HT-29 (cell line): ENCODE measurements at regions not wholly inside any gene's neighbourhood (a gene's known extent, or its start where the extent isn't known, plus 50 kb on each side); places are given as distances from the start of the nearest gene placed in this dataset.
A peak's percentile ranks its signal among the peaks of the same experiment; 100 is the strongest.
"Not testable (repeated sequence)": the region's sequence is repeated elsewhere in the genome, so short reads cannot be mapped to it uniquely, and the experiment has no call there.

ENCODE experiments used
- DNase-seq: peaks from one replicate; pipeline ENCODE4 v3.0.0-alpha.2; 2015; ENCODE audit warnings: low spot score

GRCh38 chr13:109702030-109702597 lies 84.3 kb downstream of the IRS2 start:
- not testable (repeated sequence) for DNase-seq

DNA sequence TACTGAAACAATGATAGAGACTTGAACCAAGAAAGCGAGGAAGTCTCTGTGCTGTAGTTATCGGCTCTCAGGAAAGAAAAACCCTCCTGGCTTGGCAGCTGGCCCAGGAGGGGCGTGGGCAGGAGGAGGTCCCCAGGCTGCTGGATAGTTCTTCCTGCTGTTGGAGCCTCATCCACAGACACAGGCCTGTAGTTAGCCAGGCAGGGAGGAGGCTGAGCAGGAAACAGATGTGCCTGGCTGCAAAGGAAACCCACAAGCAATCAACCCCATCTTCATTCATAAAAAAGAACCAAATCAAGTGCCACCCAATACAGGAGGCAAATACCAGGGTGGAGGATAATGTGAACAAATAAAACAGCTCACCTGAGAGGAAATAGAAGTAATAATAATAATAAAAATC lies 86.2 kb downstream of the IRS2 start:
- peak; percentile 86 for DNase-seq

DNA sequence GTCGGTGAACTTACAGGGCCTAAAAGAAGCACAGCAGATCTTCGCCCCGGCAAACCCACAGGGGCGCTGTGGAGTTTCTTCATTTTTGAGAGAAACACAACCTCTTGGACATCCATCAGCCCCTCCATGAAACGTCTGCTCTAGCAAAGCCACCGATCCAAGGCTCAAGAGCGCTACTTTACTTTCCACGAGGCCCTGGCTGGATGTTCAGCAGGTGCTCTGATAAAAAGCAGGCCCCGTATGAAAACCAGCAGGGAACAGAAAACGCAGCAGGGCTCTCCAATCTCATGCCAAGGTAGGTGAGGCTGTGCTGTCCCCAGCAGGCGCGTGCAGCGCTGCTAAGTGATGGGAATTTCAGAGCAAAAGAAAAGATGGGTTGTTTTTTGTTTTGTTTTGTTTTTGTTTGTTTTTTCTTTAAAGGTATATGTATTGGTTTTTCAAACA lies 86.7 kb downstream of the IRS2 start:
- DNase-seq = no peak

DNA sequence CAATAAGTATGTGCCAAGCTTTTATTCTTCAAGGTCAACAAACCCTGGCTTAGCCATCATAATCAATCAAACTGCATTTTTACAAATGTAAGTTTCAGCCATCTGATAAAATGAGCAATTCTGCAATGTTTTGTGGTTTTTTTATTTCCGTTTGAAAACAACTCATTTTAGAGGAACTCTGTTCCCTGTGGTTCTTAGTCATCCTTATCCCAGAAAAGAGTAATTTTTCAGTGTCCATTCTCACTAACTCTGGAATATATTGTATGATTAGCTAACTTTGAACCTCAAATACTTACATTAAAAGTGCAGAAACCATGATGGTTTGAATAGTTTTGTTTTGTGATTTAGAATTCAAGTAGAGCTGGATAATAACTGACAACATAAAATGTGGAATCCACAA lies 87.6 kb downstream of the IRS2 start:
- no peak for DNase-seq

- DNase-seq = no peak
Observed at GRCh38 chr13:109697936-109698335, 88.4 kb downstream of the IRS2 start.

GRCh38 chr13:109695402-109696190 lies 90.8 kb downstream of the IRS2 start:
- DNase-seq = no peak

DNA sequence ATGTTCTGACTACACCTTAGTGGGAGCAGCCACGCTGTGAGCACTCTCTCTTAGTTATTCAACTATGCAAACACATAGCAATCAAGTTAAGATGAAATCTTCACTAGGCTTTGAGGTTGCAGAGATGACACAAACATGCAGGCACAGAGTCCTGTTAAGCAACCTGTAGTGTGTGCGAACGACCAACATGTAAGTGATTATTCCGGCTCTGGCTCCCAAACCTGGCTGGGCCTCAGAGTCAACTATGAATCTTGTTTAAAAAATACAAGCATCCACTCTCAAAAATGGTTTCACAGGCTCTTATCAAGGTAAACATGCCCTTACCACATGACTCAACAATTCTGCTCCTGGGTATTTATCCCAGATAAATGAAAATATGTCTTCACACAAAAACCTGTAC lies 91.4 kb downstream of the IRS2 start:
- DNase-seq = no peak

DNA sequence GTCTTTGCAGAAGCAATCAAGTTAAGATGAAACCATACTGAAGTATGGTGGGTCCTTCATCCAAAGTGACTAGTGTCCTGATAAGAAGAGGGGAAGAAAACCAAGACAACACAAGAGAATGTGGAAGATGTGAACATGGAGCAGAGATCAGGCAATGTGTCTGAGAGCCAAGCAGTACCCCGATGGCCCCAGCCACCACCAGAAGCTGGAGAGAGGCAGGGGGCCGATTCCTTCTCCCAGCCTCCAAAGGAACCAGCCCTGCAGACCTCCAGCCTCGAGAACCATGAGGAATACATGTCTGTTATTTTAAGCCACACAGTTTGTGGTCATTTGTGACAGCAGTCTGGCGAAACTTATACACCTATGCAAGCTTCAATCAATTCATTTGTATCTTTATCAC lies 93.2 kb downstream of the IRS2 start:
- DNase-seq = no peak

DNA sequence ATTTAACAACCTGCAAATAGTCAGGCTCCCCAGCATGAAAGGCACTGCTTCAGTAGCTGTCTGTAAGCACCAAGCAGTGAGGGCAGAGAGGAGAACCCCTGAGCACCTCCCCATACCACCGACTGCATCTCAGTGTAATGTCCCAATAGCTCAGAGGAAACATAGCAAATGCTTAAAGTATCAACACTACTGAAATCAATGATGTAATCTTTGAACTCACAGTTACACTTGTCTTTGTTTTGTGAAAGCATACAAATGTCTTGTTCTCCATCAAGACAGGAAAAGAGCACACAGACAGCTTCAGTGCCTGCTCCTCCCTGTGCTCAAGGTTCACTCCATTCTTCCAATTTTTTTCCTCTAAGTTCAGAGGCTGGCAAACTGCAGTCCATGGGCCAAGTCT lies 94.7 kb downstream of the IRS2 start:
- no peak for DNase-seq

DNA sequence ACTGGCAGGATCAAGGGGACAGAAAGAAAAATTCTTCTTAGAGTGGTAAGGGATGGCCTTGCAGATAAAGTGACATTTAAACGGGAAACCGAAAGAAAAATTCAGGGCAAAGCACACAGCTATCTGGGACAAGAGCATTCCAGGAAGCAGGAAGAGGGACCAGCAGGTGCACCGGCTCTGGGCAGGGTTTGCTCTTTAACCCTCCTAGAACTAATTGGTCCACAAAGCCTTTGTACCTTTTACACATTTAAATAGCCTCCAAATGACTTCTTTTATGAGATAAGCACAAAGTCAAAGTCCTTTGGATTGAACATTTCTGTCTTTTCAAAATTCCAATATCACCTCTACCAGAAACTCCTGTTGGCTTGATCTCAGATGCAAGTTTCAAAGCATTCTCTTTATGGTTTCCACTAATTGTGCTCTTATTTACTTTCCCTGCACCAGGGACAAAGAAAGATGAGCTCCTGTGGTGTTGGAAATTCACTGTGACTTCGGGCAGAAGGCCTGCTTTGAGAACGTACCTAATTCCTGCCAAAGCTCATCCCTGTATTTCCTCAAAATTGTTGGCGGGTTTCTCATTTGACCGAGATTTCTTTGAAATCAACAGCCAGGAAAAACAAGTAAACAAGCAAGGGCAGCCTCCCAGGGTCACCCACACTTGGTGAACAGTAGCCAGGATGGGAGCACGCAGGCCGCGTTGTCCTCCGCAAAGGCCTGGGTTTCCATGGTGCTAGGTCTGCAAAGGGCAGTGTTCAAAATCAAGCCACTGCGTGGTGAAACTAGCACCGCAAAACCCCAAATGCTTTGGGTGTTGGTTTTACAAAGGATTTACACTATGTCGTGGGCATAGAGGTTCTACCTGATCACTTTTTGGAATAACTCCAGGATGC lies 98.6 kb downstream of the IRS2 start:
- peak; percentile 64 for DNase-seq

GRCh38 chr13:109685203-109685602 lies 101.2 kb downstream of the IRS2 start:
- DNase-seq = no peak

GRCh38 chr13:109684824-109685202 lies 101.6 kb downstream of the IRS2 start:
- peak; percentile 93 for DNase-seq

DNA sequence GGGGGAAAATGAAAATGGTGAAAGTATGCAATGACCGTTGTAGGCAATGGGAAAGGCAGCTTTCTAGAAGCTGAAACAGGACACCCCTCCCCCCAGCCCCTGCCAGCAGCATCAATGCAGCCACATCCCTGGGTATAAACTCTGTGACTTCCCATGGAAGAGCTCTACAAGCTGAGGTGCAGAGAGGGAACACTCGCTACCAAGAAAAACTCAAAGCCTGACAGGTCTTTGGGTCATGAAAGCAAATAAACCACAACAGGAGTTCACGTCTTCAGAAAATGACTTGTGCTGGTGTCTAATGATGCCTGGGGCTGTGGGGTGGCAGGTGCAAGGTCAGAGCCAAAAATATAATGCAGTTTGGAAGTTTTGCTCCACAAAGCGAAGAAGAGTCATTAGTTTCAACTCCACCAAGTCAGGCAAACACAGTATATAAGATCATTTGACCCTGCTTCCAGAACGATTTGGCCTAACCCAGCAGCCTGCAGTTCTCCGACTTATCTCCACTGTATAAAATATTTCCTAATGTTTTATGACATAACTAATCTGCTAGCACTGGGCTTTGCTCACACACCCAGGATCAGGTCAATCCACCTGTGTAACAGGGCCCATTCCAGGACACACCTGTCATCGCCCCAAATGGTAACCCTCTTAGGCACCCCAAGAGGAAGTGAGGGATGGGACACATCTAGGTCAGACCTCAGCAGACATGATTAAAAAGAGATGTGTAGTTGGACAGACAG lies 102.1 kb downstream of the IRS2 start:
- DNase-seq = no peak

GRCh38 chr13:109682534-109683244 lies 103.7 kb downstream of the IRS2 start:
- DNase-seq = no peak

- no peak for DNase-seq
Observed at GRCh38 chr13:109680930-109681329, 105.5 kb downstream of the IRS2 start.

DNA sequence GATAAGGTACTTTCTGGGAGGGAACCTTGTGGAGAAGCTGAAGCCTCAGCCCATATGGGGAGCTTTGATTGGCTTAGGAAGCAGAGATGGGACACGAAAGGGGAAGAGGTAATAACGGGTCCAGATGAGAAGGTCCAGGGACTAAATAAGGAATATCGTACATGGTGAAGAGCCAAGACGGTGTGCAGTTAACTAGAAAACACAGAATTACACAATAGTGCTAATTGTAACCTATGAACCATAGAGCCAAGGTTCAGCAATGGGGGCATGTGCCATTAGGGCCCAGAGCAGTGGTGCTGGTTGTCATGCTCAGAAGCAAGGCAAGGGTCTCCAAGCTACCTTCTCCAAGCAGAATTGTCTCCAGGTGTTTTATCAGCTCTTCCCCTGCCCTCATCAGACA lies 106.1 kb downstream of the IRS2 start:
- DNase-seq = no peak

GRCh38 chr13:109678459-109678858 lies 107.9 kb downstream of the IRS2 start:
- no peak for DNase-seq

DNA sequence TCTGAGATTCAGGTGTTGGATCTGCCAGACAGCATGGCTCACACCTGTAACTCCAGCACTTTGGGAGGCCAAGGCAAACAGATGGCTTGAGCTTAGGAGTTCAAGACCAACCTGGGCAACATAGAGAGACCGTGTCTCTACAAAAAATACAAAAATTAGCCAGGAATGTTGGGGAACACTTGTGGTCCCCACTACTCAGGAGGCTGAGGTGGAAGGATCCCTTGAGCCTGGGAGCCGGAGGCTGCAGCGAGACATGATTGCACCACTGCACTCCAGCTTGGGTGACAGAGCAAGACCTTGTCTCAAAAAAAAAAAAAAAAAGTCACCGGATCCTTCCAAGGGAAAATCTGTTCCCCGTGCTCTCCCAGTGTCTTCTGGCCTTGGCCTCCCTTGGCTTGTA lies 109.2 kb downstream of the IRS2 start:
- no peak for DNase-seq

DNA sequence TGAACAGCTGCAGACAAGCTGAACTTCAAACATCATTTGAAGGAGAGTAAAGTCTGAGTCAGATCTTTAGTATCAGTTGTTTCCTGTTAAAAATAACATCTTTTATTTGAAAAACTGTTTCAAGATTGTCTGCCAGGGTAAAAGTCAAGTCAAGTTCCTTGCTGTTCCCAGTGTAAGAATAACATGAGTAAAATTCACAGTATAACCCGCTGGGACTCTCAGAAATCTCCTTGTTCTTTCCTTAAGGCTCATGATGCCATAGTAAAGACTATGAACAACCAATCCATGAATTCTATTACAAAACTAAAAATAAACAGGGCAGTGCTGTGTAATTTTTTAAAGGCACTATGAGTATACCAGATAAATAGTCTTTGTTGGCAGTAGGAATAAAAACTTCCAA lies 112.9 kb downstream of the IRS2 start:
- DNase-seq = no peak

GRCh38 chr13:109672545-109672944 lies 113.8 kb downstream of the IRS2 start:
- no peak for DNase-seq

DNA sequence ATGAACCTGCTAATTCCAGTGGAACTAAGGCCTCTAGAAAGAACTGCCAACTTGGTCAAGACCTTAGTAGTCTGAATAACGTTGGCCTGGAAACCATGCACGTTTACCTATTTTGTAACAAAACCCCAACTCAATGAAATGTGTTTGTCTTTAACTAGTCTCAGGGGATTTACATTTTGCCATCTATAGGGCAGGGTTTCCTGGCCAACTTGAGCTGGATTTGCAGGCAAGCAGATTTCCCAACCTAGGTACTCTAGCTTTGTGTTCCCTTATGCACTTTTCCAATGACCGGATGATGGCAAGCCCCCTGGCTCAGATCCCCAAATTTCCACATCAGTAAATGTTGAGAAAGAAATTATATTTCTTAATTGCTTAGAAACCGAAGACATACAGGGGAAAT lies 114.5 kb downstream of the IRS2 start:
- DNase-seq = no peak
